Activated naive CD4-positive, alpha-beta T cell treated with anti-CD3 and anti-CD28 coated beads, Interleukin-2, amount 10 ng/mL, durations not matched to agents 7 days and 5 days (primary cell): ENCODE measurements at regions not wholly inside any gene's neighbourhood (a gene's known extent, or its start where the extent isn't known, plus 50 kb on each side); places are given as distances from the start of the nearest gene placed in this dataset.
A peak's percentile ranks its signal among the peaks of the same experiment; 100 is the strongest.

ENCODE experiments used
- CTCF ChIA-PET: fragments of 350-600 bp; sonication (Branson Sonifier 250); formaldehyde crosslinking; loops from one replicate; lab custom pipeline; 2021; ENCODE audit warnings: antibody characterized with exemption; lab: Charles Lee
- DNase-seq: peaks from one replicate; pipeline ENCODE4 v3.0.0-alpha.2; 2020
- H3K27ac Mint-ChIP-seq: one replicate; pipeline ENCODE4 v1.8.0; 2021; ENCODE audit warnings: mild to moderate bottlenecking, moderate library complexity, mixed read lengths
- H3K27me3 Mint-ChIP-seq: one replicate; pipeline ENCODE4 v1.8.0; 2021; ENCODE audit warnings: mild to moderate bottlenecking, mixed read lengths
- H3K36me3 Mint-ChIP-seq: one replicate; pipeline ENCODE4 v1.8.0; 2021; ENCODE audit warnings: mixed read lengths
- H3K4me1 Mint-ChIP-seq: one replicate; pipeline ENCODE4 v1.8.0; 2021; ENCODE audit warnings: mixed read lengths
- H3K4me3 Mint-ChIP-seq: one replicate; pipeline ENCODE4 v1.8.0; 2021; ENCODE audit warnings: mild to moderate bottlenecking, moderate library complexity, mixed read lengths
- H3K9me3 Mint-ChIP-seq: one replicate; pipeline ENCODE4 v1.8.0; 2021; ENCODE audit warnings: mixed read lengths

- H3K27ac Mint-ChIP-seq = no peak overlapping the region
- no peaks in the 10 kb centered on the region for H3K9me3 Mint-ChIP-seq
- no peaks in the 10 kb centered on the region for H3K4me1 Mint-ChIP-seq
- no peaks in the 10 kb centered on the region for H3K36me3 Mint-ChIP-seq
- H3K4me3 Mint-ChIP-seq = no peak overlapping the region
- DNase-seq = no peak
- CTCF ChIA-PET = interaction anchor here (0.5 kb wide), 1 partner anchor 414 kb away, joined by 3 read pairs; no protein-coding TSS in a partner anchor
- H3K27me3 Mint-ChIP-seq = no peaks in the 10 kb centered on the region
Observed at GRCh38 chr14:98736701-98737338, 535.2 kb downstream of the BCL11B start.

- no peak for DNase-seq
- CTCF ChIA-PET = no interaction called here
- Mint-ChIP-seq H3K36me3 (no peaks in the 10 kb centered on the region), H3K9me3 (no peaks in the 10 kb centered on the region), H3K27ac (no peak overlapping the region), H3K27me3 (no peaks in the 10 kb centered on the region), H3K4me3 (no peak overlapping the region), H3K4me1 (no peaks in the 10 kb centered on the region)
Observed at GRCh38 chr14:98741523-98741922, 530.5 kb downstream of the BCL11B start.

GRCh38 chr14:98742001-98742400, 530.0 kb downstream of the BCL11B start:
- DNase-seq = no peak
- Mint-ChIP-seq H3K9me3 (no peaks in the 10 kb centered on the region), H3K4me1 (no peaks in the 10 kb centered on the region), H3K27ac (no peak overlapping the region), H3K27me3 (no peaks in the 10 kb centered on the region), H3K4me3 (no peak overlapping the region), H3K36me3 (no peaks in the 10 kb centered on the region)
- CTCF ChIA-PET = no interaction called here

GRCh38 chr14:98743536-98743935, 528.5 kb downstream of the BCL11B start:
- no peaks in the 10 kb centered on the region for H3K4me1 Mint-ChIP-seq
- DNase-seq = no peak
- no peaks in the 10 kb centered on the region for H3K27me3 Mint-ChIP-seq
- H3K4me3 Mint-ChIP-seq = no peak overlapping the region
- H3K9me3 Mint-ChIP-seq = no peaks in the 10 kb centered on the region
- CTCF ChIA-PET = interaction anchor here (0.6 kb wide), 1 partner anchor 16 kb away, joined by 3 read pairs; no protein-coding TSS in a partner anchor
- no peak overlapping the region for H3K27ac Mint-ChIP-seq
- no peaks in the 10 kb centered on the region for H3K36me3 Mint-ChIP-seq

GRCh38 chr14:98748966-98749365, 523.0 kb downstream of the BCL11B start:
- Mint-ChIP-seq H3K4me3 (no peak overlapping the region), H3K27me3 (no peaks in the 10 kb centered on the region), H3K4me1 (no peaks in the 10 kb centered on the region), H3K27ac (no peak overlapping the region), H3K36me3 (no peaks in the 10 kb centered on the region), H3K9me3 (no peaks in the 10 kb centered on the region)
- CTCF ChIA-PET = no interaction called here
- DNase-seq = no peak

- Mint-ChIP-seq H3K9me3 (peaks cover 12% of the 10 kb centered on the region), H3K36me3 (no peaks in the 10 kb centered on the region), H3K27ac (no peak overlapping the region), H3K4me3 (no peak overlapping the region), H3K4me1 (peaks cover 4% of the 10 kb centered on the region), H3K27me3 (no peaks in the 10 kb centered on the region)
- CTCF ChIA-PET = no interaction called here
- no peak for DNase-seq
Observed at GRCh38 chr14:98751110-98751509, 520.9 kb downstream of the BCL11B start.

GRCh38 chr14:98752660-98753059, 519.3 kb downstream of the BCL11B start:
- Mint-ChIP-seq H3K36me3 (no peaks in the 10 kb centered on the region), H3K4me1 (peaks cover 4% of the 10 kb centered on the region), H3K4me3 (no peak overlapping the region), H3K27me3 (peaks cover 4% of the 10 kb centered on the region), H3K9me3 (peaks cover 15% of the 10 kb centered on the region), H3K27ac (no peak overlapping the region)
- DNase-seq = no peak
- CTCF ChIA-PET = no interaction called here

- peak overlapping the region; percentile 9 for H3K27ac Mint-ChIP-seq
- H3K4me1 Mint-ChIP-seq = peaks cover 4% of the 10 kb centered on the region
- H3K27me3 Mint-ChIP-seq = peaks cover 10% of the 10 kb centered on the region
- H3K36me3 Mint-ChIP-seq = no peaks in the 10 kb centered on the region
- CTCF ChIA-PET = no interaction called here
- no peak for DNase-seq
- no peak overlapping the region for H3K4me3 Mint-ChIP-seq
- peaks cover 15% of the 10 kb centered on the region for H3K9me3 Mint-ChIP-seq
Observed at GRCh38 chr14:98754343-98755020, 517.5 kb downstream of the BCL11B start.

- Mint-ChIP-seq H3K4me1 (peaks cover 4% of the 10 kb centered on the region), H3K4me3 (no peak overlapping the region), H3K36me3 (no peaks in the 10 kb centered on the region), H3K27ac (no peak overlapping the region), H3K27me3 (peaks cover 23% of the 10 kb centered on the region), H3K9me3 (peaks cover 15% of the 10 kb centered on the region)
- CTCF ChIA-PET = no interaction called here
- no peak for DNase-seq
Observed at GRCh38 chr14:98756749-98757148, 515.2 kb downstream of the BCL11B start.

- peaks cover 21% of the 10 kb centered on the region for H3K9me3 Mint-ChIP-seq
- H3K36me3 Mint-ChIP-seq = no peaks in the 10 kb centered on the region
- peaks cover 23% of the 10 kb centered on the region for H3K27me3 Mint-ChIP-seq
- peaks cover 4% of the 10 kb centered on the region for H3K4me1 Mint-ChIP-seq
- no peak for DNase-seq
- H3K4me3 Mint-ChIP-seq = no peak overlapping the region
- CTCF ChIA-PET = no interaction called here
- H3K27ac Mint-ChIP-seq = no peak overlapping the region
Observed at GRCh38 chr14:98758440-98758839, 513.6 kb downstream of the BCL11B start.

- Mint-ChIP-seq H3K27ac (no peak overlapping the region), H3K9me3 (peaks cover 10% of the 10 kb centered on the region), H3K36me3 (peaks cover 2% of the 10 kb centered on the region), H3K4me1 (no peaks in the 10 kb centered on the region), H3K27me3 (peaks cover 25% of the 10 kb centered on the region), H3K4me3 (no peak overlapping the region)
- no peak for DNase-seq
- CTCF ChIA-PET = no interaction called here
Observed at GRCh38 chr14:98761993-98762392, 510.0 kb downstream of the BCL11B start.

- Mint-ChIP-seq H3K27ac (no peak overlapping the region), H3K4me1 (no peaks in the 10 kb centered on the region), H3K9me3 (peaks cover 10% of the 10 kb centered on the region), H3K36me3 (peaks cover 2% of the 10 kb centered on the region), H3K4me3 (no peak overlapping the region), H3K27me3 (peaks cover 8% of the 10 kb centered on the region)
- CTCF ChIA-PET = no interaction called here
- DNase-seq = no peak
Observed at GRCh38 chr14:98766818-98767217, 505.2 kb downstream of the BCL11B start.

GRCh38 chr14:98769326-98769725, 502.7 kb downstream of the BCL11B start:
- Mint-ChIP-seq H3K4me3 (no peak overlapping the region), H3K27me3 (peaks cover 8% of the 10 kb centered on the region), H3K9me3 (peaks cover 3% of the 10 kb centered on the region), H3K4me1 (no peaks in the 10 kb centered on the region), H3K27ac (no peak overlapping the region), H3K36me3 (peaks cover 2% of the 10 kb centered on the region)
- DNase-seq = no peak
- CTCF ChIA-PET = interaction anchor here (0.6 kb wide), 1 partner anchor 356 kb away, joined by 3 read pairs; no protein-coding TSS in a partner anchor

GRCh38 chr14:98770151-98770550, 501.8 kb downstream of the BCL11B start:
- H3K4me3 Mint-ChIP-seq = no peak overlapping the region
- CTCF ChIA-PET = no interaction called here

GRCh38 chr14:98773814-98774213, 498.2 kb downstream of the BCL11B start:
- DNase-seq = no peak
- Mint-ChIP-seq H3K9me3 (no peaks in the 10 kb centered on the region), H3K4me1 (no peaks in the 10 kb centered on the region), H3K27me3 (peaks cover 8% of the 10 kb centered on the region), H3K36me3 (no peaks in the 10 kb centered on the region), H3K27ac (no peak overlapping the region), H3K4me3 (no peak overlapping the region)
- CTCF ChIA-PET = interaction anchor here (1.2 kb wide), 1 partner anchor 14 kb away, joined by 4 read pairs; no protein-coding TSS in a partner anchor

More at GRCh38 chr14:98770151-98770550, 501.8 kb downstream of the BCL11B start:
- no peaks in the 10 kb centered on the region for H3K36me3 Mint-ChIP-seq
- peaks cover 8% of the 10 kb centered on the region for H3K27me3 Mint-ChIP-seq
- H3K9me3 Mint-ChIP-seq = no peaks in the 10 kb centered on the region
- no peak for DNase-seq
- H3K4me1 Mint-ChIP-seq = no peaks in the 10 kb centered on the region
- H3K27ac Mint-ChIP-seq = no peak overlapping the region
